ENCODE measurements at regions not wholly inside any gene's neighbourhood (a gene's known extent, or its start where the extent isn't known, plus 50 kb on each side); places are given as distances from the start of the nearest gene placed in this dataset.

GRCh38 chr20:43812216-43812615 is 85.4 kb upstream of the GTSF1L start:
- no peak for TF ChIP-seq CTCF (IDR thresholded peaks at IDR 0.05)
- no peak for TF ChIP-seq POLR2A (IDR thresholded peaks at IDR 0.05)

Data from right lobe of liver (tissue), 4 donors.